Smooth muscle cell of the brain vasculature (primary cell): ENCODE measurements at regions not wholly inside any gene's neighbourhood (a gene's known extent, or its start where the extent isn't known, plus 50 kb on each side); places are given as distances from the start of the nearest gene placed in this dataset.
"Not testable (repeated sequence)": the region's sequence is repeated elsewhere in the genome, so short reads cannot be mapped to it uniquely, and the experiment has no call there.

ENCODE experiments used
- DNase-seq: peaks from one replicate; pipeline ENCODE4 v3.0.0-alpha.2; 2012; ENCODE audit warnings: low read depth, low spot score

- DNase-seq: no peak
These were observed 1650.9 kb downstream of the BRINP3 start for GRCh38 chr1:188826800-188827199.

- DNase-seq: no peak
These were observed 1650.3 kb downstream of the BRINP3 start for GRCh38 chr1:188827400-188827799.

GRCh38 chr1:188841111-188841696, 1636.5 kb downstream of the BRINP3 start:
- not testable (repeated sequence) for DNase-seq

- DNase-seq: no peak
These were observed 1631.2 kb downstream of the BRINP3 start for GRCh38 chr1:188846468-188846867.

GRCh38 chr1:188857526-188858087, 1620.1 kb downstream of the BRINP3 start:
- no peak for DNase-seq

- DNase-seq: no peak
These were observed 1610.0 kb downstream of the BRINP3 start for GRCh38 chr1:188867614-188868013.

GRCh38 chr1:188871164-188871563, 1606.5 kb downstream of the BRINP3 start:
- no peak for DNase-seq

GRCh38 chr1:188872376-188872775, 1605.3 kb downstream of the BRINP3 start:
- DNase-seq: no peak

GRCh38 chr1:188877668-188878067, 1600.0 kb downstream of the BRINP3 start:
- no peak for DNase-seq

GRCh38 chr1:188888386-188888785, 1589.3 kb downstream of the BRINP3 start:
- no peak for DNase-seq

GRCh38 chr1:188889166-188889565, 1588.5 kb downstream of the BRINP3 start:
- DNase-seq: no peak

- no peak for DNase-seq
These were observed 1585.7 kb downstream of the BRINP3 start for GRCh38 chr1:188891958-188892357.

- no peak for DNase-seq
These were observed 1582.1 kb downstream of the BRINP3 start for GRCh38 chr1:188895611-188896010.

- no peak for DNase-seq
These were observed 1574.4 kb downstream of the BRINP3 start for GRCh38 chr1:188903241-188903640.

- no peak for DNase-seq
These were observed 1573.5 kb downstream of the BRINP3 start for GRCh38 chr1:188904201-188904600.

GRCh38 chr1:188906921-188907641, 1570.6 kb downstream of the BRINP3 start:
- DNase-seq: no peak

GRCh38 chr1:188930382-188930781, 1547.3 kb downstream of the BRINP3 start:
- no peak for DNase-seq

GRCh38 chr1:188931506-188931905, 1546.2 kb downstream of the BRINP3 start:
- DNase-seq: no peak

GRCh38 chr1:188937965-188938551, 1539.6 kb downstream of the BRINP3 start:
- DNase-seq: no peak

GRCh38 chr1:188941986-188942385, 1535.7 kb downstream of the BRINP3 start:
- no peak for DNase-seq

GRCh38 chr1:188949701-188950100, 1528.0 kb downstream of the BRINP3 start:
- DNase-seq: no peak

- no peak for DNase-seq
These were observed 1519.1 kb downstream of the BRINP3 start for GRCh38 chr1:188958461-188959115.
